ENCODE measurements at regions not wholly inside any gene's neighbourhood (a gene's known extent, or its start where the extent isn't known, plus 50 kb on each side); places are given as distances from the start of the nearest gene placed in this dataset.

DNA sequence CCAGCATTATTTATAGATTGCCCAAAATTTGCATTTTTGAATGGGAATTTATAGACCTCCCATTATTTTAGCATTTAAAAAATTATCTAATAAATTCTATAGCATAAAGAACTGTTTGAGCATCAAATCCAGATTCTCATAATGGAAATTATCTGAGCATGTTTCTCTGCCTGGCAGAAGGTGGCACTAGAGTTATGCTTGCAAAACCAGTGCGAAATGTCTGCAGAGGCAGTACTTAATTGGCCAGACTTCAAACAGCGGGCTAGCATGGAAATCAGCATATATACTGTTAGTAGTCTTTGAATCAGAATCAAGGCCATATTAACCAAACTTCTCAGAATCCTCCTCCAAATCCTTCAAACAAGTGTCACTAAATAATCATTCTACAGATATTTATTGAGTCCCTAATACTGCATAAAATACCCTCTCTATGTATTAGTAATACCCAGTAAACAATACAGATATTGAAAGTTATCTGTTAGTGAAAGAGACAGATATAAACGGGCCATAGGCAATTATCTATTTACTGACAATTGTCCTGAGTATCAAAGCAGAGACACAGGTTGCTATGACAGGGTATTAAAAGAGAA, 78.7 kb upstream of the DCLK2 start:
- no peak for TF ChIP-seq ARNTL (CRISPR knock-in tag; IDR thresholded peaks at IDR 0.05; ENCODE audit: borderline replicate concordance, low read depth)
- no peak for TF ChIP-seq TCF4 (CRISPR knock-in tag; IDR thresholded peaks at IDR 0.05; ENCODE audit: borderline replicate concordance)
- TF ChIP-seq, protein P1, sequence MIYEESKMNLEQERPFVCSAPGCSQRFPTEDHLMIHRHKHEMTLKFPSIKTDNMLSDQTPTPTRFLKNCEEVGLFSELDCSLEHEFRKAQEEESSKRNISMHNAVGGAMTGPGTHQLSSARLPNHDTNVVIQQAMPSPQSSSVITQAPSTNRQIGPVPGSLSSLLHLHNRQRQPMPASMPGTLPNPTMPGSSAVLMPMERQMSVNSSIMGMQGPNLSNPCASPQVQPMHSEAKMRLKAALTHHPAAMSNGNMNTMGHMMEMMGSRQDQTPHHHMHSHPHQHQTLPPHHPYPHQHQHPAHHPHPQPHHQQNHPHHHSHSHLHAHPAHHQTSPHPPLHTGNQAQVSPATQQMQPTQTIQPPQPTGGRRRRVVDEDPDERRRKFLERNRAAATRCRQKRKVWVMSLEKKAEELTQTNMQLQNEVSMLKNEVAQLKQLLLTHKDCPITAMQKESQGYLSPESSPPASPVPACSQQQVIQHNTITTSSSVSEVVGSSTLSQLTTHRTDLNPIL (CRISPR knock-in tag; IDR thresholded peaks at IDR 0.05; ENCODE audit: low read depth): no peak
- TF ChIP-seq GLIS3 (CRISPR knock-in tag; IDR thresholded peaks at IDR 0.05): no peak
- TF ChIP-seq ZNF565 (CRISPR knock-in tag; conservative IDR thresholded peaks at IDR 0.05; ENCODE audit: low read depth): no peak
- no peak for TF ChIP-seq ZFP3 (CRISPR knock-in tag; IDR thresholded peaks at IDR 0.05)
- TF ChIP-seq ISL1 (CRISPR knock-in tag; IDR thresholded peaks at IDR 0.05): no peak
- TF ChIP-seq BACH2 (CRISPR knock-in tag; IDR thresholded peaks at IDR 0.05; ENCODE audit: borderline replicate concordance): no peak
